Mesothelial cell of epicardium (in vitro differentiated cells): ENCODE measurements at regions not wholly inside any gene's neighbourhood (a gene's known extent, or its start where the extent isn't known, plus 50 kb on each side); places are given as distances from the start of the nearest gene placed in this dataset.

Experiments used
- DNase-seq, 2 experiments: peaks; one replicate each; pipeline ENCODE4 v3.0.0; 2021; ENCODE audit warnings: low spot score in 2 of 2; ENCODE audit not compliant: unreplicated experiment in 2 of 2
- H3K27ac Mint-ChIP-seq: 2 replicates; pipeline ENCODE4 v1.8.0; 2021; ENCODE audit warnings: mixed read lengths
- H3K27me3 Mint-ChIP-seq: 2 replicates; pipeline ENCODE4 v1.8.0; 2021; ENCODE audit warnings: low read depth, mixed read lengths
- H3K36me3 Mint-ChIP-seq: 2 replicates; pipeline ENCODE4 v1.8.0; 2021; ENCODE audit warnings: mixed read lengths
- H3K4me1 Mint-ChIP-seq: 2 replicates; pipeline ENCODE4 v1.8.0; 2021; ENCODE audit warnings: mixed read lengths
- H3K4me3 Mint-ChIP-seq: 2 replicates; pipeline ENCODE4 v1.8.0; 2021; ENCODE audit warnings: mild to moderate bottlenecking, moderate library complexity, mixed read lengths
- H3K9me3 Mint-ChIP-seq: 2 replicates; pipeline ENCODE4 v1.8.0; 2021; ENCODE audit warnings: mixed read lengths
- CTCF ChIP-seq: fragments of 200-600 bp; sonication (generic); IDR thresholded peaks from one replicate; pipeline ENCODE4 v1.5.0; 2021; ENCODE audit warnings: antibody characterized with exemption; ENCODE audit not compliant: unreplicated experiment

DNA sequence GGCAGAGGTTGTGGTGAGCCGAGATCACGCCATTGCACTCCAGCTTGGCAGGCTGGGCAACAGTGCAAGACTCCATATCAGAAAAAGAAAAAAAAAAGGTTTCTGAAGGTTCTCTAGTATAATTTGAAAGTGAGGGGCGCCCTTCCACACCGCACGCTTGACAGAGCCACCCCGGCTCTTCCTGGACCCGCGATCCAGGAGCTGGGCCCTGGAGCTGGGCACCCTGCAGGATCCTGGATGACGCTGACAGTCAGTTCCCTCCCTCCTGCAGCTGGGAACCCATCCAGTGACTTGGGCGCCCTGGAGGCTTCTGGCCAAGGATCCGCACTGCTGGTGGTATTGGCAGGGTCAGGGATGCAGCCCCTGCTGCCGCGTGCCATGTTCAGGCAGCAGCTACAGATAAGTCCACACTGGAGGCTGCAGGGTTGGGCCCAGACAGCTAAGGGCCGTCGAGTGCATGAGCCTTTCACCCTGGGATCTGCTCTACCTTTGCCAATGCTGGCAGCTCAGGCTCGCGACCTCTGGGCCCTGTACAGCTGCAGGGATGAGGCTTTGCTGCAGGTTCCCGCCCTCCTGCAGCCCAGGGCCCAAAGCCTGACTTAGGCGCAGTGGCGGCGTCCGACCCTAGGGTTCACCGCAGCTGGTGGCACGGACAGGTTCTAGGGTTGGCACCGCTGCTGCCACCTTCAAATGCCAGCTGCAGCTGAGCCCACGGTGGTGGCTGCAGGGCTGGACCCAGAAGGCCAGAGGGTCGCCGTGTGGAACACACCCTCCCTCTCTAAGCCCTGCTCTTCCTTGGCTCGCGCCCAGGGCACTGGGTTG is 110.2 kb downstream of the OR13A1 start:
- peaks cover 24% of the 10 kb centered on the region for H3K27me3 Mint-ChIP-seq
- H3K9me3 Mint-ChIP-seq = peaks cover 13% of the 10 kb centered on the region
- no peak for DNase-seq
- no peaks in the 10 kb centered on the region for H3K36me3 Mint-ChIP-seq
- H3K4me1 Mint-ChIP-seq = no peaks in the 10 kb centered on the region
- no peak overlapping the region for H3K27ac Mint-ChIP-seq
- no peak overlapping the region for H3K4me3 Mint-ChIP-seq
- no peak for TF ChIP-seq CTCF

DNA sequence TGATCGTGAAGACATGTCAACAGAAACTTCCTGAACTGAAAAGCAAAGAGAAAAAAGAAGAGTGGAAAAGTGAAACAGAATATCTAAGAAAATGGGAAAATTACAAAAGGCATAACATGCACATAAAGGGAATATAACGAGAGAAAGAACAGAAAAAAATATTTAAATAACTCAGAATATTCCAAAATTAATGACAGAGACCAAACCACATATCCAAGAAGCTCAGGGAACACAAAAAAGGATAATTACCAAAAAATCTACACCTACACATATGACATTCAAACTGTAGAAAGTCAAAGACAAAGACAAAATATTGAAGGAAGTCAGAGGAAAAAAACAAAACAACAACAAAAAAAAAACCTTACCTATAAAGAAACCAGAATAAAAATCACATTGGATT is 105.5 kb downstream of the OR13A1 start:
- H3K36me3 Mint-ChIP-seq = no peaks in the 10 kb centered on the region
- DNase-seq = no peak
- H3K27ac Mint-ChIP-seq = no peak overlapping the region
- H3K4me3 Mint-ChIP-seq = no peak overlapping the region
- H3K27me3 Mint-ChIP-seq = peaks cover 14% of the 10 kb centered on the region
- H3K9me3 Mint-ChIP-seq = peaks cover 29% of the 10 kb centered on the region
- no peak for TF ChIP-seq CTCF
- no peaks in the 10 kb centered on the region for H3K4me1 Mint-ChIP-seq

DNA sequence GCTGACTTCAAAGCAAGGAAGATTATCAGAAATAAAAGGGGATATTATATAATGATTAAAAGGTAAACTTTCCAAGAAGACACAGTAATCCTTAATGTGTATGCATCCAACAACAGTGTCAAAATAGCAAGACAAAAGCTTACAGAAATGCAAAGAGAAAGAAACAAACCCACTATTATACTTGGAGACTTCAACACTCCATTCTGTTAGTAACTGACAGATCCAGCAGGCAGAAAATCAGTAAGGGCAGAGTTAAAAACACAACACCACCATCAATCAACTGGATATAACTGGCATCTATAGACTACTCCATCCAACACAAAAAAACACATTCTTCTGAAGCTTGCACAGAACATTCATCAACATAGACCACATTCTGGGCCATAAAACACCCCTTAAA is 103.8 kb downstream of the OR13A1 start:
- H3K27ac Mint-ChIP-seq = no peak overlapping the region
- H3K4me1 Mint-ChIP-seq = no peaks in the 10 kb centered on the region
- no peaks in the 10 kb centered on the region for H3K36me3 Mint-ChIP-seq

DNA sequence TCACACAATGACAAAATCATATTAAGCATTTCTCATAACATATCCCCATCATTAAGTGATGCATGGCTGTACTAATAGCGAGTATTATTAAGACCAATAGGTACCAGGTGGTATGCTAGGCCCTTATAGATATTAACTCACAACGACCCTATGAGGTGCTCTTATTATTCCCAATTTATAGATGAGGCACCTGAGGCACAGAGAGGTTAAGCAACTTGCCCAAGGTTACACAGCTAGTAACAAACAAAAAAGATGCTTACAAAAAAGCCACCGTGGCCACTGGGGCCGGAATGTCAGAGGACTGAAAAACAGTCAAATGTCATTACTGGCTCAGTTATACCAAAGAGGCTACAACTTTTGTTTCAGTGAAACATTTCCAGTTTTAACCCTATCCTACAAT is 96.0 kb downstream of the OR13A1 start:
- peaks cover 2% of the 10 kb centered on the region for H3K9me3 Mint-ChIP-seq
- no peak overlapping the region for H3K27ac Mint-ChIP-seq
- peaks cover 19% of the 10 kb centered on the region for H3K27me3 Mint-ChIP-seq
- no peak for TF ChIP-seq CTCF
- DNase-seq = no peak
- H3K4me1 Mint-ChIP-seq = peaks cover 2% of the 10 kb centered on the region
- no peak overlapping the region for H3K4me3 Mint-ChIP-seq
- H3K36me3 Mint-ChIP-seq = no peaks in the 10 kb centered on the region

More for the DNA sequence above, 103.8 kb downstream of the OR13A1 start:
- no peak for DNase-seq
- peaks cover 29% of the 10 kb centered on the region for H3K9me3 Mint-ChIP-seq
- no peak overlapping the region for H3K4me3 Mint-ChIP-seq
- no peak for TF ChIP-seq CTCF
- H3K27me3 Mint-ChIP-seq = peaks cover 24% of the 10 kb centered on the region

DNA sequence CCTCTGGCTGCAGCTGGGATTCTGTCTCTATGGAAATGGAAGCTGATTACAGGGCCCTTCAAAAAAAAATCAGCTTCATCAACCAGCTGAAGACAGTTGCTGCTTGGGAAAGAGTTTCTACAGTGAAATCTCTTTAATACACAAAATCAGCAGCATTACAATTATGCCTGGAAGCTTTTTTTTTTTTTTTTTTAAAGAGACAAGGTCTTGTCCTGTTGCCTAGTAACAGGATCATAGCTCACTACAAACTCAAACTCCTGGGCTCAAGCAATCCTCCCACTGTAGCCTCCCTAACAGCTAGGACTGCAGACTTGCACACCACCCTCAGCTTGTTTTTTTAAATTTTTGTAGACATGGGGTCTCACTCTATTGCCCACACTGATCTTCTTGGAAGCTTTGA is 94.5 kb downstream of the OR13A1 start:
- DNase-seq = no peak
- H3K27me3 Mint-ChIP-seq = peaks cover 19% of the 10 kb centered on the region
- peaks cover 2% of the 10 kb centered on the region for H3K4me1 Mint-ChIP-seq
- TF ChIP-seq CTCF = no peak
- H3K36me3 Mint-ChIP-seq = no peaks in the 10 kb centered on the region
- H3K27ac Mint-ChIP-seq = no peak overlapping the region
- no peak overlapping the region for H3K4me3 Mint-ChIP-seq
- no peaks in the 10 kb centered on the region for H3K9me3 Mint-ChIP-seq
